COLO668 (cell line): ENCODE measurements at regions not wholly inside any gene's neighbourhood (a gene's known extent, or its start where the extent isn't known, plus 50 kb on each side); places are given as distances from the start of the nearest gene placed in this dataset.
"Not testable (repeated sequence)": the region's sequence is repeated elsewhere in the genome, so short reads cannot be mapped to it uniquely, and the experiment has no call there.

Source experiments
- DNase-seq: peaks from one replicate; lab custom pipeline; 2025; ENCODE audit not compliant: unreplicated experiment; lab: John Stamatoyannopoulos, UW

- no peak for DNase-seq
Measured at GRCh38 chr17:53344778-53345177, 477.9 kb upstream of the KIF2B start.

GRCh38 chr17:53336281-53336680 lies 486.4 kb upstream of the KIF2B start:
- DNase-seq: no peak

- no peak for DNase-seq
Measured at GRCh38 chr17:53335443-53335842, 487.3 kb upstream of the KIF2B start.

GRCh38 chr17:53330756-53331155 lies 492.0 kb upstream of the KIF2B start:
- DNase-seq: no peak

GRCh38 chr17:53321651-53322050 lies 501.1 kb upstream of the KIF2B start:
- no peak for DNase-seq

GRCh38 chr17:53319947-53320346 lies 502.8 kb upstream of the KIF2B start:
- no peak for DNase-seq

GRCh38 chr17:53316988-53317387 lies 505.7 kb upstream of the KIF2B start:
- no peak for DNase-seq

GRCh38 chr17:53316073-53316472 lies 506.7 kb upstream of the KIF2B start:
- no peak for DNase-seq

- no peak for DNase-seq
Measured at GRCh38 chr17:53314521-53314920, 508.2 kb upstream of the KIF2B start.

- DNase-seq: no peak
Measured at GRCh38 chr17:53313746-53314145, 509.0 kb upstream of the KIF2B start.

- no peak for DNase-seq
Measured at GRCh38 chr17:53278466-53278865, 544.3 kb upstream of the KIF2B start.

GRCh38 chr17:53273126-53273525 lies 549.6 kb upstream of the KIF2B start:
- DNase-seq: no peak

- no peak for DNase-seq
Measured at GRCh38 chr17:53270936-53271335, 551.8 kb upstream of the KIF2B start.

- no peak for DNase-seq
Measured at GRCh38 chr17:53264730-53265129, 558.0 kb upstream of the KIF2B start.

GRCh38 chr17:53253956-53254597 lies 568.6 kb upstream of the KIF2B start:
- no peak for DNase-seq

GRCh38 chr17:53249036-53249435 lies 573.7 kb upstream of the KIF2B start:
- DNase-seq: no peak

- DNase-seq: no peak
Measured at GRCh38 chr17:53234138-53234537, 588.6 kb upstream of the KIF2B start.

- no peak for DNase-seq
Measured at GRCh38 chr17:53227514-53227913, 595.2 kb upstream of the KIF2B start.

GRCh38 chr17:53227111-53227510 lies 595.6 kb upstream of the KIF2B start:
- DNase-seq: no peak

- no peak for DNase-seq
Measured at GRCh38 chr17:53219821-53220220, 602.9 kb upstream of the KIF2B start.

- DNase-seq: no peak
Measured at GRCh38 chr17:53218723-53219122, 604.0 kb upstream of the KIF2B start.

GRCh38 chr17:53217311-53217710 lies 605.4 kb upstream of the KIF2B start:
- no peak for DNase-seq

- DNase-seq: not testable (repeated sequence)
Measured at GRCh38 chr17:53208935-53209334, 613.8 kb upstream of the KIF2B start.
